IMR-90 (cell line): ENCODE measurements at regions not wholly inside any gene's neighbourhood (a gene's known extent, or its start where the extent isn't known, plus 50 kb on each side); places are given as distances from the start of the nearest gene placed in this dataset.

Source experiments
- ATAC-seq: fragments of 200-7000 bp; cut with Tn5 transposase; 2 replicates; pipeline ENCODE4 v1.9.1; 2020; ENCODE audit warnings: low read depth, mild to moderate bottlenecking, moderate library complexity
- BruUV-seq: library from RNA; stranded (reverse); fragments of 400-500 nt; replicated peaks from 2 replicates; lab custom pipeline; 2021; lab: Mats Ljungman, UMichigan
- CTCF ChIA-PET: fragments of 300-600 bp; formaldehyde crosslinking; extraction: SDS; loops from one replicate; lab custom pipeline; 2021; ENCODE audit warnings: antibody characterized with exemption; lab: Yijun Ruan, JAX
- POLR2A ChIA-PET: fragments of 300-600 bp; sonication (Branson Sonifier 250); formaldehyde crosslinking; loops from one replicate; lab custom pipeline; 2022; ENCODE audit warnings: antibody characterized with exemption; ENCODE audit not compliant: unreplicated experiment; lab: Charles Lee
- DNase-seq: peaks from one replicate; pipeline ENCODE4 v3.0.0; 2013
- H2AFZ ChIP-seq: replicated peaks from 2 replicates; pipeline ENCODE3; 2013; ENCODE audit warnings: low read length, mild to moderate bottlenecking; ENCODE audit not compliant: poor library complexity
- H2AK5ac ChIP-seq: 2 replicates; pipeline ENCODE4 v1.6.1; 2013; ENCODE audit warnings: low read depth, low read length, inconsistent platforms
- H2AK9ac ChIP-seq: replicated peaks from 2 replicates; pipeline ENCODE3; 2013; ENCODE audit warnings: mild to moderate bottlenecking, low read depth, low read length, moderate library complexity; ENCODE audit not compliant: poor library complexity
- H2BK120ac ChIP-seq: 2 replicates; pipeline ENCODE4 v1.6.1; 2013; ENCODE audit warnings: low read depth, low read length, inconsistent platforms
- H2BK15ac ChIP-seq: 3 replicates; pipeline ENCODE4 v1.6.1; 2013; ENCODE audit warnings: low read depth, low read length, inconsistent platforms
- H2BK20ac ChIP-seq: 2 replicates; pipeline ENCODE4 v1.6.1; 2013; ENCODE audit warnings: low read depth, mild to moderate bottlenecking, inconsistent platforms, low read length, moderate library complexity
- H2BK5ac ChIP-seq: 2 replicates; pipeline ENCODE4 v1.6.1; 2013; ENCODE audit warnings: mild to moderate bottlenecking, low read depth, low read length, inconsistent platforms; ENCODE audit not compliant: poor library complexity, severe bottlenecking
- H3K14ac ChIP-seq: replicated peaks from 2 replicates; pipeline ENCODE4 v1.6.1; 2013; ENCODE audit warnings: low read depth, low read length, inconsistent platforms
- H3K18ac ChIP-seq: 2 replicates; pipeline ENCODE4 v1.6.1; 2013; ENCODE audit warnings: low read depth, low read length, control low read depth
- H3K23ac ChIP-seq: 2 replicates; pipeline ENCODE4 v1.6.1; 2013; ENCODE audit warnings: low read depth, low read length, inconsistent platforms
- H3K27ac ChIP-seq: 2 replicates; pipeline ENCODE4 v1.5.1; 2013; ENCODE audit warnings: mild to moderate bottlenecking, control low read depth, low read length; ENCODE audit not compliant: insufficient read depth
- H3K27me3 ChIP-seq: 2 replicates; pipeline ENCODE4 v1.6.1; 2013; ENCODE audit warnings: low read length; ENCODE audit not compliant: control insufficient read depth, insufficient read depth
- H3K36me3 ChIP-seq: 2 replicates; pipeline ENCODE4 v1.6.1; 2013; ENCODE audit warnings: low read length, mixed read lengths; ENCODE audit not compliant: control insufficient read depth, insufficient read depth
- H3K4ac ChIP-seq: 2 replicates; pipeline ENCODE4 v1.6.1; 2013; ENCODE audit warnings: low read depth, low read length, inconsistent platforms
- H3K4me1 ChIP-seq: 2 replicates; pipeline ENCODE4 v1.6.1; 2013; ENCODE audit warnings: low read length, mixed read lengths; ENCODE audit not compliant: control insufficient read depth, insufficient read depth
- H3K4me2 ChIP-seq: 2 replicates; pipeline ENCODE4 v1.6.1; 2013; ENCODE audit warnings: low read depth, mild to moderate bottlenecking, control low read depth, low read length, moderate library complexity
- H3K4me3 ChIP-seq: 2 replicates; pipeline ENCODE4 v1.5.1; 2013; ENCODE audit warnings: low read depth, mild to moderate bottlenecking, control low read depth, low read length, moderate library complexity; ENCODE audit not compliant: insufficient read depth
- H3K56ac ChIP-seq: 2 replicates; pipeline ENCODE4 v1.6.1; 2013; ENCODE audit warnings: low read length, inconsistent platforms; ENCODE audit not compliant: insufficient read depth; ENCODE audit errors: extremely low read depth
- H3K79me1 ChIP-seq, 2 experiments: 2 replicates each; pipeline ENCODE4 v1.6.1; 2013; ENCODE audit warnings: low read length in 2 of 2, inconsistent platforms in 1 of 2, low read depth in 1 of 2
- H3K9ac ChIP-seq: 2 replicates; pipeline ENCODE4 v1.6.1; 2013; ENCODE audit warnings: low read depth, low read length, control low read depth
- H3K9me1 ChIP-seq: 2 replicates; pipeline ENCODE4 v1.6.1; 2013; ENCODE audit warnings: low read length, inconsistent platforms; ENCODE audit not compliant: insufficient read depth
- H3K9me3 ChIP-seq: 2 replicates; pipeline ENCODE4 v1.6.1; 2013; ENCODE audit warnings: low read length; ENCODE audit not compliant: control insufficient read depth, insufficient read depth
- H4K20me1 ChIP-seq: 2 replicates; pipeline ENCODE4 v1.6.1; 2013; ENCODE audit warnings: low read length, inconsistent platforms; ENCODE audit not compliant: insufficient read depth
- H4K5ac ChIP-seq: 2 replicates; pipeline ENCODE4 v1.6.1; 2013; ENCODE audit warnings: mild to moderate bottlenecking, low read depth, low read length, control low read depth
- H4K8ac ChIP-seq, 2 experiments: 2 replicates each; pipeline ENCODE4 v1.6.1; 2013; ENCODE audit warnings: low read depth in 2 of 2, low read length in 2 of 2, control low read depth in 1 of 2, inconsistent platforms in 1 of 2
- H4K91ac ChIP-seq: 2 replicates; pipeline ENCODE4 v1.6.1; 2013; ENCODE audit warnings: low read depth, low read length, inconsistent platforms; ENCODE audit not compliant: insufficient read depth
- MAZ ChIP-seq: IDR thresholded peaks from 2 replicates; pipeline ENCODE4 v1.6.1; 2012; ENCODE audit warnings: low read depth, mild to moderate bottlenecking, low read length, improper control_type of control experiment, moderate library complexity, borderline replicate concordance
- MXI1 ChIP-seq: IDR thresholded peaks from 2 replicates; pipeline ENCODE4 v1.6.1; 2012; ENCODE audit warnings: low read depth, mild to moderate bottlenecking, low read length, moderate library complexity, borderline replicate concordance
- POLR2A ChIP-seq: IDR thresholded peaks from 2 replicates; pipeline ENCODE4 v1.6.1; 2012; ENCODE audit warnings: mild to moderate bottlenecking, low read depth, low read length
- RCOR1 ChIP-seq: IDR thresholded peaks from 2 replicates; pipeline ENCODE4 v1.6.1; 2012; ENCODE audit warnings: mild to moderate bottlenecking, low read length, improper control_type of control experiment; ENCODE audit not compliant: insufficient replicate concordance
- WGBS, 2 experiments: methylation state at CpG; one replicate each; pipeline versions ENCODE4 v1.1.5 to v1.1.7; 2013; ENCODE audit warnings: missing lambda C conversion rate in 2 of 2; ENCODE audit not compliant: insufficient read length in 1 of 2; ENCODE audit errors: extremely low coverage in 2 of 2; 5-methylcytosine and 5-hydroxymethylcytosine counted together
- dilution Hi-C: fragments of 300-500 bp; cut with HindIII; formaldehyde crosslinking; loops from one replicate; pipeline ENCODE4 v1.14.3; 2018; ENCODE audit warnings: low sequenced_read_pairs; ENCODE audit not compliant: unreplicated experiment
- in situ Hi-C: fragments of 300-500 bp; cut with MboI; formaldehyde crosslinking; loops from 3 replicates; pipeline ENCODE4 v1.14.3; 2019; ENCODE audit warnings: low sequenced_read_pairs, inconsistent platforms, mixed read lengths
- intact Hi-C: fragments of 100-400 bp; cut with micrococcal nuclease; formaldehyde crosslinking; loops from 2 replicates; pipeline ENCODE4 v1.10.0; 2022

DNA sequence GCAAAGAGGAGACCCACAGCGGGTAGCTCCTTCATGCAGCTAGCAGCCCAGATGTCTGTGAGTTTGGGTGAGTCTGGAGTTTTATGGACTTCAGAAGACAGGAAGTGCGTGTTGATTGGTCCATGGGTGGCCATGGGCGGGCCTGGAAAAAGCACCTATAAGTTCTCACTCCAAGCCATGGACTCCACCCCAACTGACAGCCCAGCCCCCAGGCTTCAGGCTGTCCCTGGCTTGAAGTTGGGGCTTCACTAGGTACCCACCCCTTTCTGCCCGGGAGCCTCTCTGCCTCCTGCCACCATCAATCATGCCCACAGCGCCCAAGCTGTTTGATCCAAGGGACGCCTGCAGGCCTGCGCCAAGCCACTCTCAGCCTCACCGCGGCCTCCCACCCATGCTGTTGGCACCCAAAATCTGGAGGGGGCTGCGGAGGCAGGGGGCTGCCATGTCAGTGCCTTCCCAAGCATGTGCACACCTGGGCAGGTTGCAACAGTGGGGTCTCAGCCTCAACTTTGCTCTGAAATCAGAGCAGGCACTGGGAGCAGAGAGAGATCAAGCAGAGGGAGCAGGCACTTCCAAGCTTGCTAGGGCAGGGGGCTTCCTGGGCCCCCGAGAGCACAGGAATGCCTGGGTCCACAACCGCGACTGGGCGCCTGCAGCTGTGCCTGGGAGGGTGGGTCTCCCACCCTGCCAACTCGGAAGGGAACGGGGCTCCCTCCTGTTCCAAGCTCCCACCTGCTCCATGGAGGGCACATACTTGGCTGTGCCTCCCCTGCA lies 1503.7 kb downstream of the CDH11 start:
- Histone ChIP-seq H2AK9ac (no peak overlapping the region), H3K9me3 (0 out of 2 replicates have a peak, but pooled peaks cover 4% of the 10 kb centered on the region), H2AFZ (no peak overlapping the region), H3K27me3 (no peaks in the 10 kb centered on the region), H3K36me3 (no peaks in the 10 kb centered on the region), H4K5ac (no peak overlapping the region), H3K14ac (no peak overlapping the region), H3K4me2 (no peak overlapping the region; the same call in 1 of the 2 replicates), H2BK5ac (no peak overlapping the region), H3K27ac (no peak overlapping the region), H2AK5ac (no peak overlapping the region), H3K79me1 (no peaks in the 10 kb centered on the region), H2BK120ac (no peak overlapping the region), H3K56ac (no peak overlapping the region), H3K18ac (no peak overlapping the region), H3K4me1 (no peaks in the 10 kb centered on the region), H2BK15ac (no peak overlapping the region), H4K8ac (no peak overlapping the region), H3K23ac (no peak overlapping the region), H3K4ac (no peak overlapping the region), H3K9ac (no peak overlapping the region), H2BK20ac (no peak overlapping the region), H4K20me1 (no peaks in the 10 kb centered on the region), H4K91ac (no peak overlapping the region), H3K4me3 (no peak overlapping the region), H3K9me1 (no peaks in the 10 kb centered on the region)
- no TSS peak for BruUV-seq
- ChIA-PET POLR2A (no interaction called here), CTCF (no interaction called here)
- DNase-seq (no peak), ATAC-seq (no peak)
- intact Hi-C loops (no loop called here), dilution Hi-C loops (no loop called here), in situ Hi-C loops (no loop called here)
- TF ChIP-seq POLR2A (no peak), RCOR1 (no peak), MXI1 (no peak), MAZ (no peak)
- 85% methylated on average over 4 of the region's 16 CpGs; no CpG with 5 or more reads in 1 of the 2 experiments for WGBS, 2 experiments
